IPS-15b (cell line): ENCODE measurements at regions not wholly inside any gene's neighbourhood (a gene's known extent, or its start where the extent isn't known, plus 50 kb on each side); places are given as distances from the start of the nearest gene placed in this dataset.

Source experiments
- H3K27me3 ChIP-seq: one replicate; pipeline ENCODE4 v1.6.1; 2013; ENCODE audit warnings: low read length; ENCODE audit not compliant: control insufficient read depth, insufficient read depth
- H3K36me3 ChIP-seq: one replicate; pipeline ENCODE4 v1.6.1; 2013; ENCODE audit warnings: low read length; ENCODE audit not compliant: control insufficient read depth, insufficient read depth
- H3K4me1 ChIP-seq: one replicate; pipeline ENCODE4 v1.6.1; 2013; ENCODE audit warnings: mild to moderate bottlenecking, low read length; ENCODE audit not compliant: control insufficient read depth, insufficient read depth
- H3K4me3 ChIP-seq: one replicate; pipeline ENCODE4 v1.5.1; 2013; ENCODE audit warnings: low read depth, low read length
- H3K9ac ChIP-seq: one replicate; pipeline ENCODE4 v1.6.1; 2013; ENCODE audit warnings: low read depth, mild to moderate bottlenecking, low read length
- H3K9me3 ChIP-seq: one replicate; pipeline ENCODE4 v1.6.1; 2013; ENCODE audit warnings: mild to moderate bottlenecking, low read length; ENCODE audit not compliant: control insufficient read depth, insufficient read depth

DNA sequence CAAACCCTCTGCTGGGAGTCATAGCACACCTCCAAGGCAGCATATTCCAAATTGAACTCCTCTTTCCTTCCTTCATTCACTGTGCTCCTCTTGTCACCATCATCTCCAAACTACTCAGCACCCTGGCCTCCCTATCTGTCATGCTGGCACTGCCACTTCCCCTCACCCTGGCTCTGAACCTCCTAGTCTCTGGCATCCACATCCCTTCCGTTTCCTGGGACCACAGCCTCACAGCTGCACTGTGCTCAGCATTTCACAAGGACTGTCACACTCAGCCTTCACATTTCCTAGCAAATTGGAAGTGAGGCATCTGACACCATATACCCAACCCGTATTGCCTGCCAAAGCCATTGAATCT, 124.7 kb downstream of the WDR11 start:
- peaks cover 7% of the 10 kb centered on the region for H3K4me1 ChIP-seq
- H3K4me3 ChIP-seq: no peak overlapping the region
- no peaks in the 10 kb centered on the region for H3K9me3 ChIP-seq
- no peaks in the 10 kb centered on the region for H3K36me3 ChIP-seq
- H3K27me3 ChIP-seq: peaks cover 23% of the 10 kb centered on the region
- no peak overlapping the region for H3K9ac ChIP-seq

DNA sequence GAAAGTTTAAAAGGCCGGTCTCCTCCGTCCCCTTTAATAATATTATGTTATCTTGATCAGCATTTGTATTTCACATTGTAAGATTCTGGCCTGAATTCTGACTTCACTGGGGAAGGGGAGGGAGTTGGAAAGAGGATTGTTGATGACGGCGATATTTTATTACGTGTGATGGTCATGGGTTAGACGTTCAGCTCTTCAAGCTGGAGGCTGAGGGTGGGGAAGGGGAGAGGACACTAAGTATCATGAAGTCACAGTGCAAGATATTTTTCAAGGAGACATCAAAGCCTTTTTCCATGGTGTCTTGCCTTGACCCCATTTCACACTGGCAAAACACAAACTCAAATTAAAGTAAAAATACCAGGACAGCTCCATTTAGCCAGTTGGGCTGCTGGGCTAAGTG, 126.7 kb downstream of the WDR11 start:
- no peak overlapping the region for H3K9ac ChIP-seq
- H3K27me3 ChIP-seq: peaks cover 23% of the 10 kb centered on the region
- no peak overlapping the region for H3K4me3 ChIP-seq
- no peaks in the 10 kb centered on the region for H3K9me3 ChIP-seq
- H3K36me3 ChIP-seq: no peaks in the 10 kb centered on the region
- H3K4me1 ChIP-seq: peaks cover 23% of the 10 kb centered on the region

DNA sequence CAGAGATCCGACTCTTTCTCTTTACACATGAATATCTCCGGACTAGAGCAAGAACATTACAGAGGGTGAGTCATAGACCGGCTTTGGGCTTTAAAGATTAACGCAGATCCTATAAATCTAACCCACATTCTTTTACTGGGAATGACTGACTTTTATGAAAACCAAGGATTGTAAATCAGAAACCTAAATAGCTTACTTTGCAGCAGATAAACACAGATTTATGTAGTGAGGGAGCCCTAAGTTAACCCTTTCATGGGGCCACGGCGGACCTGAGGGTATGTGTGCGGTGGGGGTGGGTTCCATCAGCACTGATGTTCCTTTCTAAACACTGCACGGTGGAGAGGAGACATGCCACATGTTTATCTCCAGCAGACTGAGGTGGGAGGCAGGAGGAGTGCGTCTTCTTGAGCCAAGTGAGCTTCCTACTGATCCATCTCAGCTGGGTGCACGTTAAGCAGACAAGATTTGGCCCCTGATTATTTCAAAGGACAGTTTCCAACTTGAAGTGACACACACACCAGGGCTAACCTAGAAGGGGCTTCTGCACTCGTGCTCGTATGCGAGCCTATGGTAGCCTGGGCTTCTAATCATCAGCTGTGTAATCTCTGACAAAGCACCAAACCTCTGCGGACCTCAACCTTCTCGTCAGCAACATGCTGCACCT, 127.6 kb downstream of the WDR11 start:
- Histone ChIP-seq H3K4me3 (peak overlapping the region; percentile 52), H3K27me3 (peaks cover 23% of the 10 kb centered on the region)

DNA sequence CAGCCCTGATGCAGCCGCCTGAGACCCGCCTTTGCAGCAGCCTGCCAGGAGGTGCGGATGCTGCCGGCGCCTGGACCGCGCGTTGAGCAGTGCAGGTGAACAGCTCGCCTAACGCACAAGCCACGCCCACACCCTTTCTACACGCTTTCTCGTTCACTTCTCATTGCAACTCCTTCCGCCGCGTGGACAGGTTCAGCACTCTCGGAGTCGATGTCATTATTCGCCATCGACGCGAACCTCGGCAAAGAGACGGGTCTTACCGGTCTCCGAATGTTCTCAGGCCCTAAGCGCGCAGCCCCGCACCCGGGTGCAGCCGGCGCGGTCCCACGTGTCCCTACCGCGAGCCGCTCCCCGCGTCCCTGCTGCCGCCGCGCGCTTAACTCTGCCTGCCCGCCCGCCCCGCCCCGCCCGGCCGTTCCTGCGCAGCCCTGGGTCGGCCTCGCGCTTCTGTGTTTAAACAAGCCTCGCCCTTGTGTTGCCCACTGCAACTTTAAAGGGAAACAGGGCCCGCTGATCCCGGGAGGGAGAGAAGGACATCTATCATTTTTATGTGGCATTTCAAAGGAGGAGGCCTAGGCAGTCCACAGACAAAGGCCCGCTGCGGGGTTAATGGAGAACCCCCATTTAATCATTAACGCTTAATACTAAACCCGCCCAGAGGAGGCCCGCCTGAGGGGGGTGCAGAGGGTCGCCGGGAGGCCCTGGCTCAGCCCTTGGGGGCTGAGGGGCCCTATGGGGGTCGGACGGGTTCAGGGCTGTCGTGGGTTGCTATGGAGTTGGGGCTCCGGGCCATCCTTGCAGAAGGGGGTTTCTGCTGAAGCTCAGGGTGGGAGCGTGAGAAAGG, 128.5 kb downstream of the WDR11 start:
- H3K9ac ChIP-seq: no peak overlapping the region
- peak overlapping the region; percentile 52 for H3K4me3 ChIP-seq
- H3K9me3 ChIP-seq: no peaks in the 10 kb centered on the region
- no peaks in the 10 kb centered on the region for H3K36me3 ChIP-seq
- H3K27me3 ChIP-seq: peaks cover 23% of the 10 kb centered on the region
- peaks cover 24% of the 10 kb centered on the region for H3K4me1 ChIP-seq

More for the DNA sequence above, 127.6 kb downstream of the WDR11 start:
- Histone ChIP-seq H3K9me3 (no peaks in the 10 kb centered on the region), H3K4me1 (peaks cover 24% of the 10 kb centered on the region), H3K9ac (no peak overlapping the region), H3K36me3 (no peaks in the 10 kb centered on the region)

DNA sequence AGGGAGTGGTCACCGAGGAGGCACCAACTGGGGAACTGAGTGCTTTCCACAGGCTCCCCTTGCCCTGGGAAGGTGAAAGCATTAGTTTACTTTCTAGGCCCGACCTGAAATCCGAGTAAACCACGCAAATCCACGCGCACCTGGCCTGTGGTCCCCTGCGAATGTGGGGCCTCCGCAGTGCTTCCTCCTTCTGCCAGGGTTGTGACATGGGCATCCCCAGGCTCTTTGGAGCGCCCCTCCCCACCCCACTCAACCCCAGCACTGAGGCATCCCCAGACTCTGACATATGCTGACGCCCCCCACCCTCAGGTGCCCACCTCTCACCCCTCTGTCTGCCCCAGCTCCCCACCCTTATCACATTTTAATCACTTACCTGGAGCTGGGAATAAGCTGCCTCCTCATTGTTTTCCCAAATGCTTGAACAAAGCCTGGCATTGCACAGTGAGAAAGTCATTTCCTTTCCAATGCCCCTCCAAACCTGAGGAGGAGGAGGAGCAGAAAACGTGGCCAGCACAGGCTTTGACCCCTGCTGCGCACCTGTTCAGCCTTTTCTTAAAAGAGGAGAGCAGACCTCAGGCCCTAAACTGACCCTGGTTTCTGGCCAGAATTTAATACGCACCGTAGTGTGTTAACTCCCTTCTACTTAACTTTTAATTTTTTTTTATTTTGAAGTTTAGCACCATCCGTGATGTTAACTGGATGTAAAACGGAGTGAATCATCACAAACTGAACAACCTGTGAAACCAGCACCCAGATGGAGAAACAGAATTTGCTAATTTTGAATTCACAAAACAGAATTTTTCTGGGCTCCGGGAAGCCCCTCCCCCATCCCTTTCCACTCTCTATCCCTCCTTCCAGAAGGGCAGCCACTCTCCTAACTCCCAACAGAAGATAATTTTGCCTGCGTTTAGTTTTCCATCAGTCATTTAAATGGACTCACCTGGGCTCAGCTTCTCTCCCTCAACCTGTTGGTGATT, 129.4 kb downstream of the WDR11 start:
- Histone ChIP-seq H3K4me1 (peaks cover 24% of the 10 kb centered on the region), H3K36me3 (no peaks in the 10 kb centered on the region), H3K9me3 (no peaks in the 10 kb centered on the region), H3K9ac (no peak overlapping the region), H3K27me3 (peaks cover 23% of the 10 kb centered on the region), H3K4me3 (peak overlapping the region; percentile 35)

DNA sequence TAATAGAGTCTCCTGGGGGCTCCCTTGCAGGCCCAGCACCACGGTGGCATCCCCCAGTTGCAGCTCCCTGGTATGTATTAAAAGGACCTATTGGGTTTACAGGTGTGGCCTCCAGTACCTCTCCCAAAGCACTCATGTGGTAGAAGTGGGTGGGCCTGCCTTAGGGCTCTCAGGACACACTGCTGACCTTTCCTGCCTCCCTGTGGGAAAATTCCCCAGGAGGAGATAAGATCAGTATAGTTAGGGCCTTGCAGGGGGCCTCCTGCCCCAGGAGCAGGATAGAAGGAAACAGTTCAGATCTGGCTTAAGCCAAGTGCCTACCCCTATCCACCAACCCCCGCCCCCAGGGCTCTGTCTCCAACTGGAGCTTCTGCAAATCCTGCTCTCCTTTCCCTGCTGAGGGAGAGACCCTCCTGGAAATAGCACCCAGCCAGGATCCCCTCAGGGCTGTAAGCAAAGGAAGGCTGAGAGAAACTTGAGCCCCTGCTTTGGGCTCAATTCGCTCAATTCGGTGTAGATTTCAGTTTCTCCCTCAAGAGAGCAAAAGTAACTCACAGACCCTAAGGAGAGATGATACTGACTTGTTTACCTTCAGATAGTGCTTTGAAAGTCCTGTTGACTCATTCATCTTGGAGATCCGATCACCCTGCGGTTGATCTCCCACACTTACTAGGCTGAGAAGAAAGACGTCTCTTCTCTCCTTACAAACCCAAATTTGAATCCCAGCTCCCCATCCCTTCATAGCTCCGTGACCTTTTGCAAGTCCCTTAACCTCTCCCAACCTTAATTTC, 130.6 kb downstream of the WDR11 start:
- no peaks in the 10 kb centered on the region for H3K9me3 ChIP-seq
- no peaks in the 10 kb centered on the region for H3K36me3 ChIP-seq
- no peak overlapping the region for H3K9ac ChIP-seq
- peaks cover 24% of the 10 kb centered on the region for H3K4me1 ChIP-seq
- H3K4me3 ChIP-seq: no peak overlapping the region
- peaks cover 23% of the 10 kb centered on the region for H3K27me3 ChIP-seq

DNA sequence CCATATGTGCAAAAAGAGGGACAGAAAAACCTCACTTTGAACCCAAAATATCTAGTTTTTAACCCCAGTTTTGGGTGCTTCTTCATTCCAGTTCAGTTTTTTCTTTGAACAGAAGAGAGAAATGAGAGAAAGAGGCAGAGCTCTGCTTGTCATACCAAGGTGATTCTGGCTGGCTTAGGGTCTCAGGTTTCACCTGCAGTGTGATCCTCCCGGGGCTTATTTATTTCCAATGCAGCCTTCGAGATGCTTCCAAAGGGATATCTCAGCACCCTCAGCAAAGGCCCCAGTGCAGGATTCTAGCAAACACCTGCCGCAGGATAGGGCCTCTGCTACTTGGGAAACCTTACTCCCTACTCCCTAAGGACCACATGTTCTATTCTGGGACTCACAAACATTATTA, 131.3 kb downstream of the WDR11 start:
- H3K36me3 ChIP-seq: no peaks in the 10 kb centered on the region
- H3K4me3 ChIP-seq: no peak overlapping the region
- H3K4me1 ChIP-seq: peaks cover 24% of the 10 kb centered on the region
- H3K9ac ChIP-seq: no peak overlapping the region
- peaks cover 23% of the 10 kb centered on the region for H3K27me3 ChIP-seq
- no peaks in the 10 kb centered on the region for H3K9me3 ChIP-seq

DNA sequence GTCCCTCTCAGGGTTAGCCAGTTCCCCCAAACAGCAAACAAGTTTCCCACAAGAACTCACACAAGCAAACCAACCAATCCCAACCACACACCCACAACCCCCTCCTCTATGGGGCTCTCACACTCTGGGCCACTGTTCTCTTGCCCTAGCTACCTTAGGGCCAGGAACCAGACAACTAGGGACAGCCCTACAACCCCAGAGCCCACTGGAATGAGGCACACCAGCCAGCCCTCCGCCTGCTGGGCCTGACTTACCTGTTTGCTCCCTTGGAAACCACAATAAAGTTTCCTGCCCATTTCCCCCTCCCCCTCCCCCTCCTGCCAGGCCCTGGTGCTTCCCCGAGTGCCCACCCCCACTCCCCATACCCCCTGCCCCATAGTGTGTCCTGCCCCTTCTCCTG, 132.6 kb downstream of the WDR11 start:
- Histone ChIP-seq H3K27me3 (peaks cover 13% of the 10 kb centered on the region), H3K4me1 (peaks cover 23% of the 10 kb centered on the region), H3K36me3 (no peaks in the 10 kb centered on the region), H3K4me3 (no peak overlapping the region), H3K9ac (no peak overlapping the region), H3K9me3 (peaks cover 4% of the 10 kb centered on the region)

DNA sequence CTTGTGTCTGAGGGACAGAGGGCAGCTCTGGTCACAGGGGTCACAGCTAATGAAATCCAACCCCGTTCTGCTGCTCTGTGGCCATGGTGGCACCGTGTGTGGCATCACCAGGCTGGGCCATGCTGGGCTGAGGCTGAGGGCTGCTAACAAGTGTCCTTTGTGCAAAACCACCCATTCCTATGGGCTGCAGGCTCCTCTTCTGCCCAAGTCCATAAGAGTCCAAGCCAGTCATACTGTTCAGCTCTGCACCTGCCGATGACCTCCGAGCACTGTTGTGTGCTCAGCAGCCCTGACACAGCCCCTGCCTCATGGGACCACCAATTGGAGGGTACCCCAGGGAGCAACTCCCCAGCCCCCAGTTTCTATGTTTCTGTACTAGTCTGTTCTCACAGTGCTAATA, 133.1 kb downstream of the WDR11 start:
- Histone ChIP-seq H3K9me3 (peaks cover 4% of the 10 kb centered on the region), H3K27me3 (peaks cover 8% of the 10 kb centered on the region), H3K4me3 (no peak overlapping the region), H3K4me1 (peaks cover 19% of the 10 kb centered on the region), H3K9ac (no peak overlapping the region), H3K36me3 (no peaks in the 10 kb centered on the region)

DNA sequence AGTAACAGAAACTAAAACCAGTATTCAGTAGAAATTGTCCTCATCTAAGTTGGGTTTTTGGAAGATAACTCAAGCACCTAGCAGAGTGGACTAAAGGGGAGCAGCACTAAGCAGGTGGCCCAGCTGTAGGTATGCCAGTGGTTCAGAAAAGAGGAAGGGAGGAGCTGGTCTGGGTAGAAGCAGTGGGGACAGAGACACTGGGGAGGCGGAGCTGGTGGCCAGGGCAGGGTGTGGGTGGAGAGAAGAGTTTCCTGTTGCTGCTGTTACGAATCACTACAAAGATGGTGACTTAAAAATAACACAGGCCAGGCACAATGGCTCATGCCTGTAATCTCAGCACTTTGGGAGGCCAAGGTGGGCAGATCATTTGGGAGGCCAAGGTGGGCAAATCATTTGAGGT, 136.2 kb downstream of the WDR11 start:
- Histone ChIP-seq H3K4me1 (peaks cover 6% of the 10 kb centered on the region), H3K36me3 (no peaks in the 10 kb centered on the region), H3K9me3 (peaks cover 4% of the 10 kb centered on the region), H3K4me3 (no peak overlapping the region), H3K27me3 (no peaks in the 10 kb centered on the region), H3K9ac (no peak overlapping the region)

DNA sequence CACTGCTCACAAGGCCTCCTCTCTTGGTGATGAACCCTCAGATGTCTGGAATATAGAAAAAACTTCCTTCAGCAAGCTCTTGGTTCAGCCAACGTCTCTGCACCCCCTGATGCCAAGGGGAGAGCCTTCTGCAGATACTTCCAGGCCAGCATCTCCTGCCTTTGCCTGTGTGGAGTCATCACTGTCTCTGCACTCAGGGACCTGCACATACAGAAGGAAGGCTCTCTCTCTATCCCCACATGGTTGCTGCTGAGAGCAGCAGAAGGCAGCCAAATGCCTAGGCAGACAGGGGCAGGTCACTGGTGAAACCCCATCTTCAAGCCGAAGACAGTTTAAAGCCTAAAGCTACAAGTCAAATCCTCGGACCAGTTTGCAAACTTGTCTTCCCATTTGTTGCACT, 137.6 kb downstream of the WDR11 start:
- no peak overlapping the region for H3K4me3 ChIP-seq
- no peaks in the 10 kb centered on the region for H3K27me3 ChIP-seq
- H3K9ac ChIP-seq: no peak overlapping the region
- no peaks in the 10 kb centered on the region for H3K36me3 ChIP-seq
- H3K9me3 ChIP-seq: peaks cover 4% of the 10 kb centered on the region
- no peaks in the 10 kb centered on the region for H3K4me1 ChIP-seq
